IPS-NIHi11 (cell line): ENCODE measurements at regions not wholly inside any gene's neighbourhood (a gene's known extent, or its start where the extent isn't known, plus 50 kb on each side); places are given as distances from the start of the nearest gene placed in this dataset.
"Not testable (repeated sequence)": the region's sequence is repeated elsewhere in the genome, so short reads cannot be mapped to it uniquely, and the experiment has no call there.

ENCODE experiments used
- DNase-seq: peaks from one replicate; pipeline ENCODE4 v3.0.0; 2012; ENCODE audit warnings: mixed read lengths, low spot score

DNA sequence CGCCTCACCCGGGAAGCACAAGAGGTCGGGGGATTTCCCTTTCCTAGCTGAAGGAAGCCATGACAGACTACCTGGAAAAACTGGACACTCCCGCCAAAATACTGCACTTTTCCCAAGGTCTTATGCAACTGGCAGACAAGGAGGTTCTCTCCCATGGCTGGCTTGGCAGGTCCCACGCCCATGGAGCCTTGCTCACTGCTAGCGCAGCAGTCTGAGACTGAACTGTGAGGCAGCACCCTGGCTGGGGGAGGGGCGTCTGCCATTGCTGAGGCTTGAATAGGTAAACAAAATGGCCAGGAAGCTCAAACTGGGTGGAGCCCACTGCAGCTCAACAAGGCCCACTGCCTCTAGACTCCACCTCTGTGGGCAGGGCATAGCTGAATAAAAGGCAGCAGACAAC lies 92.1 kb downstream of the C4BPA start:
- DNase-seq, result not testable (repeated sequence)

DNA sequence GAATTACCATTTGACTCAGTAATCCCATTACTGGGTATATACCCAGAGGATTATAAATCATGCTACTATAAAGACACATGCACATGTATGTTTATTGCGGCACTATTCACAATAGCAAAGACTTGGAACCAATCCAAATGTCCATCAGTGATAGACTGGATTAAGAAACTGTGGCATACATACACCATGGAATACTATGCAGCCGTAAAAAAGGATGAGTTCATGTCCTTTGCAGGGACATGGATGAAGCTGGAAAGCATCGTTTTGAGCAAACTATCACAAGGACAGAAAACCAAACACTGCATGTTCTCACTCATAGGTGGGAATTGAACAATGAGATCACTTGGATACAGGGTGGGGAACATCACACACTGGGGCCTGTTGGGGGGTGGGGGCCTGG lies 97.5 kb downstream of the C4BPA start:
- not testable (repeated sequence) for DNase-seq

- no peak for DNase-seq
Measured at GRCh38 chr1:207202480-207202879, 98.4 kb downstream of the C4BPA start.

DNA sequence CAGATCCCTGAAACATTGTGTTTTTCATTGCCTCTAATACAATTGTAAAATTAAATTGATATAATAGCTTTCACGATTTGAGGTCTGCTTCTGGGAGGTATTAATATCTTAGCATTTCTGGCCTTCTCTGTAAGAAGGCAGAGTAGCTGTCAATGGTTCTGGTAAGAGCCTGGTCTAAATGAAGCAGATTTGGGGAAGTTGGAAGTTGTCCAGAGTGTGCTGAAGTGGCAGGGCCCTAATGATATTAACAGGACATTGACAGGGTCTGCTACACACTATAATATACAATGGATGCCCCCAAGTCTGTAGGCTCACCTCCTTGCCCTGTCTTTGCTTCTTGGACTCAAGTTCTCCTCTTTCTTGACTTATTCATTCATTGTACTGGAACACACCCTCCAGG lies 99.5 kb downstream of the C4BPA start:
- no peak for DNase-seq

DNA sequence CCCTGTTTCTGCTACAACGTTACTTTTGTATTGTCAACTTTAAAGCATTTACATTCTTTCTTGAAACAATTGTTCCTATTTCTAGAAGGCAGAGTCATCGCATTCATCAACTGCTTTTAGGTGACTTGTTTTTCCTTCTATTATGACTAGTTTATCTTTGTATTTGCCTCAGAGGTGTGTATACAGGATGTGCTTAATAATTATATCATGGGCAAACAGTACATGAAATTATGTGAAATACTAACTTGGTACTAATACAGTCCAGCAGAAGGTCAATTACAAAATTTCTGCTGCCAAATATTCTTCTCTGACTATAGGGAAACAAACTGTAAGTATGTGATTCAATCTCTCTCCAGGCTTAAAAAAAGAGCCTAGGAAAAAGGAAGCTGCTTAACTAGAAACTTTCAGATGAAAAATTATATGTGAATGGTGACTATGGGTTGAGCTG lies 101.6 kb downstream of the C4BPA start:
- DNase-seq, result no peak

DNA sequence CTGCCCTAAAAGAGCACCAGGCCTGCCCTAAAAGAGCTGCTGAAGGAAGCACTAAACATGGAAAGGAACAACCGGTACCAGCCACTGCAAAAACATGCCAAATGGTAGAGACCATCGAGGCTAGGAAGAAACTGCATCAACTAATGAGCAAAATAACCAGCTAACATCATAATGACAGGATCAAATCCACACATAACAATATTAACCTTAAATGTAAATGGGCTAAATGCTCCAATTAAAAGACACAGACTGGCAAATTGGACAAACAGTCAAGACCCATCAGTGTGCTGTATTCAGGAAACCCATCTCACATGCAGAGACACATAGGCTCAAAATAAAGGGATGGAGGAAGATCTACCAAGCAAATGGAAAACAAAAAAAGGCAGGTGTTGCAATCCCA lies 104.7 kb downstream of the C4BPA start:
- DNase-seq, result not testable (repeated sequence)

- DNase-seq, result no peak
Measured at GRCh38 chr1:207214453-207214852, 107.0 kb upstream of the CD55 start.

DNA sequence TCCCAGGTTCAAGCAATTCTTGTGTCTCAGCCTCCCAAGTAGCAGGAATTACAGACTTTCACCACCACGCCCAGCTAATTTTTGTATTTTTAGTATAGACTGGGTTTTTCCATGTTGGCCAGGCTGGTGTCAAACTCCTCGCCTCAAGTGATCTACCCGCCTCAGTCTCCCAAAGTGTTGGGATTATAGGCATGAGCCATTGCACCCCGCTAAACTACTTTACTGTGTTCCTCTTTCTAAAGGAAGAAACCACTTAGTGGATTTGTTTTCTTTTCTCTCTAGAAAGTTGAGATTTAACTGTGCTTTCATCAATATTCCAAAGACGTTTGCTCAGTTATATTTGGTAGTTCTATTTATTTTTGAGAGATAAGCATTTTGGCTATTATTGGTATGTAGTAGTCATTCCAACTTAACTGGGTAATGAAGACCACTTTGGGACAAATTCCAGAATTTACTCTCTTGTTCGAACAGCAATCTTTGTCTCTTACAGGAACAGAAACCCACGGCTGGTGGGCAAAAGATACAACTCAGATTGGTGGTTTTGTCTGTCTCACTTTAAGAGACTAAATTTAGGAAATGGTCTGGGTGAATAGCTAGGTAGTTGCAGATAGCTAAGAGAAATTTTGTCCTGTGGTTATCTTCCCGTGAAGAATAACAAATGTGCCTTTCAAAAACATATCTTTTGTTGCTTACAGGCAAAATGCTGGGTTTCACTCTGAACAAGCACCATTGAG lies 103.5 kb upstream of the CD55 start:
- no peak for DNase-seq

- DNase-seq, result no peak
Measured at GRCh38 chr1:207218512-207219362, 102.7 kb upstream of the CD55 start.

DNA sequence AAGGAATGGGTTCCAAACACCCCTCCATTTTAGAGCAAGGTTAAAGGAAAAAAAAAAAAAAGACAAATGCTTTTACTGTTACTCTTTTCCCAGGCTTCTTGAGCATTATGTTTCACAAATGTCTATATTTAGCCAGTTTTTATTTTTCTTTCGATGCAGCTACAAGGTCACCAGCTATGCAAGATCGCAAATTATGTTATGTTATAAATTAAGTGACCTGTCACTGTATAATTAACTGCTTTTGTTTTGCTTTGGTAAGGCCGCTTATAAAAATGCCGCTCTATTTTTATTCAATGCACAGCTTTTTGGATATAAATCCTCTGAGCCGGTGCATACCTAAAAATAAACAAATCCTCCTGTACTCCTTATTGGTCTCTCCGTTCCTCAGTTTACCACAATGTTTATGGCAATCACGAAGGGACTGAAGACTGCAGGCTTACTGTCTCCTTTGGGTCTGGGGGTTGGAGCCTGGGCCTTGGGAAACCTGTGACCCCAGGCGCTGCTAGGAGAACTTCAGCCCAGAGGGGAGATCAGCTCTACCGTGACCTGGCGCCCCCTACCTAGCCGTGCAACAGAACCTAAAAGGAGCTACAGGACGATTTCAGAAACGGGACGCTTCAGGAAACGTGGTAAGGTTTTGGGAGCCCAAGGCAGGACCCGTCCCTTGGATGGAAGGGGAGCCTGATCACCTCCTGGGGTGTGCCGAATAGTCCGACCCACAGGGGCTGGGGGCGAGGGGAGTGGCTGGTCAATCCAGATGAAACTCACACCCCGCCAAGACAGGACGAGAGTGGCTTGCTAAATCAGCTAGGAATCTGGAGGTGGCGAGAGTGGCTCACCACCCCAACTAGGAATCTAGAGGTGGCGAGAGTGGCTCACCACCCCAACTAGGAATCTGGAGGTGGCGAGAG lies 101.2 kb upstream of the CD55 start:
- no peak for DNase-seq

DNA sequence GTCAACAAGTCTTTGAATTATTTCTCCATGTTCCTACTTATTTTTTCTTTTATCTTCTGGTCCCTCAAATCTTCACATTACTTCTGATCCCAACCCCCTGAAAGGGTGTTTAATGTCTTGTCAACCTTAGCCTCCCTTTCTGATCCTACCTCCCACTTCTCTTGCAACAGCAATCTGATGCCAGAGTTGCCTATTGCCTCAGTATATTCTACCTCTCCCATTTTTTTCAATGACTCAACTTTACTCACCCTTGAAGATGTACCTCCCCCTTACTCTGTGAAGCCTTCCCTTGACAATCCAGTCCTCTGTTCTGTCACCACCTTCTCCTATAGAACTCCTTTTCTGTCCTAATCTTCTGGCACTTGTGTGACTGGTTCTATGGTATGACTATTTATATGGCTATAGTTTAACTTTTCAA lies 99.5 kb upstream of the CD55 start:
- DNase-seq, result no peak

DNA sequence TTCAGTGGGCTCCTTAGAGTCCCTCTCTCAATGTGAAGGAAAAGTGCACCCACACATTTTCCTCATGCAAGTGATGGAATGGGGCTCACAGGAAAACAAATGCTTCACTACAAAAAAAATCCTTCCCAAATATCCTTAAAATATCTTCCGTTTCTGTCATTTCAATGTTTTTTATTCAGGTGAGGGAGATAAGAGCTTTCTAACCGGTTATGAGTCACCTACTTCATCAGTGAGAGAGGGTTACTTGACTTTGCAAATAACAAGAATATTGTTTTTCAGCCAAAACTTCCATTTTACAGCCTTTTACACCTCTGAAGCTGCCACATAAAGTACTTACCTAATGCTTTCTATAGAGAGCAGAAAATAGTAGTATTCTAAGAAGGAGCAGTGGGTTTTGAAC lies 98.3 kb upstream of the CD55 start:
- DNase-seq, result no peak

DNA sequence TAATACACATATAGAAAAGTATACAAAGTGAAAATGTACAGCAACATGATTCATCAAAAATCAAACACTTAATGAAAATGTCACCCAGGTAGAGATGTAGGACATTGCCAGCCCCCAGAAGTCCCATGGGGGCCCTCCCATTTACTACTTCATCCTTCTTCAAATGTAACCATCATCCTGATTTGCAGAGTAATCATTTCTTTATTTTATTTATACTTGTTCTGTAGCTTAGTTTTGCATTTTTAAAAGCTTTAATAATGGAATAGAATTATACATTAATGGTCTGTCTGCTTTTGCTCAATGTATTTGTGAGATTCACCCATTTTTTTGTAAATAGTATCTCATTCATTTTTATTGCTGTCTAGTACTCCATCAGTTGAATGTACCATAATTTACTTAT lies 96.8 kb upstream of the CD55 start:
- DNase-seq, result no peak

- DNase-seq, result no peak
Measured at GRCh38 chr1:207227131-207227630, 94.3 kb upstream of the CD55 start.

- DNase-seq, result no peak
Measured at GRCh38 chr1:207228987-207229386, 92.5 kb upstream of the CD55 start.

- DNase-seq, result no peak
Measured at GRCh38 chr1:207230441-207230840, 91.0 kb upstream of the CD55 start.

GRCh38 chr1:207234690-207235089 lies 86.8 kb upstream of the CD55 start:
- no peak for DNase-seq

DNA sequence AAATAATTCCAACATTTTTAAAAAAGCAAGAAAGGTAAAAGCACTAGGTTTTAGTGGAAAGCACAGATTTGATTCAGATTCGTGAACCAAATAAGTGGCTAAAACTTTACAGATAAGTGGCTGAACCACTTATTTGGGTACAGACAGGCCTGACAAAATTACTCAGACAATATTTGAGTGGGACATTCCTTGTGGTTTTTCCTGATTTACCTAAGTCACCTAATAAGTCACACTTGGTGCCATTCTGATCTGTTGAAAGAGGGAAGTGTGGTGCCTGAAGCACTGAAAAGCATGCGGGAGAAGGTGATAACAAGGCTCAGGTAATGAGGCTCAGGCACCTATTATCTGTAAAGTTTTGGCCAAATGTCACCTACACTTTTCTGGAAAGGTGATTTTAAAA lies 81.6 kb upstream of the CD55 start:
- DNase-seq, result no peak

- no peak for DNase-seq
Measured at GRCh38 chr1:207240325-207241101, 81.0 kb upstream of the CD55 start.

DNA sequence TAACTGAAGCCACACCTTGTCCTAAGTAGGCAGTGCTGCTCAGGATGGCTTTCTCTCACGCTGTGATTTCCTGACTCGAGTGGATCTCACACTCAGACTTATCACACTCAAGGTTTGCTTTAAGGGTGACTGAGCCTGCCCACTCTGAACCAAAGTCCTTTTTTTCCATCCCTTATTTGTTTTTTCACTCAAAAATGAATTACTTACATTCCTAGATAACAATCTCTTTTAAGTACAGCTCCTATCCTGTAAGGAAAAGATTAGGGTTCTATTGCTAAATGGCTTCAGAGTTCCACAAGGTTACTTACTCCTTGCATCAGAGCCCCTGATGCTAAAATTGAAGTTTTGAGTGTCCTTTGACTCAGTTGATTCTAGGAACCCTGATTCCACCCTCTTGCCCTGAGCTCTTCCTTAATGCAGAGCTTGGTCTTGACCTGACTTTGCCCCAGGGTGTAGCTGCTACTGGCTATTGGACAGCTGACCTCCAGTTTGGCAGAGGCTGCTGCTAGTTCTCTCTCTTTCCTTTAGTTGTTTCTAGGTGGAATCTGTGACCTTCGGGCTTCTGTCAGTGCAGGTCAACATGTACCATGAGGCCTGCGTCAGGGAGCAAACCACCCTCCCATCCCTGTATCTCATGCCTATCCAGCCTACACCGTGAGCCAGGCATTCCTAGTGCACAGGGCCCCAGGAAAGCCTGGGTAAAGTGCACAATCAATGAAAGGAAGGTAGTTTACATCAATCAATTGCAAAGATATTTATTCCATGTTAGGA lies 80.1 kb upstream of the CD55 start:
- DNase-seq, result no peak
